T-cell (primary cell): ENCODE measurements at regions not wholly inside any gene's neighbourhood (a gene's known extent, or its start where the extent isn't known, plus 50 kb on each side); places are given as distances from the start of the nearest gene placed in this dataset.

ENCODE experiments used
- ATAC-seq, 4 experiments: fragments of 200-7000 bp in 3 of 4; fragments of 150-1000 bp in 1 of 4; cut with Tn5 transposase; replicated peaks in 1 of 4; 1 replicate in 3 of 4; 2 replicates in 1 of 4; pipeline ENCODE4 v1.10.0; 2021; ENCODE audit warnings: moderate library complexity in 3 of 4, mild to moderate bottlenecking in 2 of 4, moderate number of reproducible peaks in 1 of 4
- CTCF ChIA-PET, 2 donors: fragments of 300-600 bp; sonication (Branson Sonifier 250); formaldehyde crosslinking; loops; one replicate each; lab custom pipeline; 2022; ENCODE audit warnings: antibody characterized with exemption in 2 of 2; lab: Charles Lee
- POLR2A ChIA-PET, 2 donors: fragments of 300-600 bp; sonication (Branson Sonifier 250); formaldehyde crosslinking; loops; one replicate each; lab custom pipeline; 2022; ENCODE audit warnings: antibody characterized with exemption in 2 of 2; lab: Charles Lee
- DNase-seq, 35 experiments: peaks; one replicate each; pipeline versions ENCODE4 v3.0.0 to v3.0.0-alpha.2; 2013 to 2023
- H3K27ac ChIP-seq: one replicate; pipeline ENCODE4 v1.5.1; 2013; ENCODE audit warnings: low read length
- H3K27me3 ChIP-seq, 2 experiments: replicated peaks in 1 of 2; 1 replicate in 1 of 2; 2 replicates in 1 of 2; pipeline versions ENCODE4 v1.6.1 to v1.7.0; 2013; ENCODE audit warnings: low read length in 1 of 2, mixed read lengths in 1 of 2; ENCODE audit not compliant: control insufficient read depth in 2 of 2, insufficient read depth in 2 of 2; ENCODE audit errors: extremely low read depth in 1 of 2
- H3K36me3 ChIP-seq, 2 donors: 1 replicate in 1 of 2; 2 replicates in 1 of 2; pipeline versions ENCODE4 v1.6.1 to v1.7.0; 2013; ENCODE audit warnings: low read length in 1 of 2; ENCODE audit not compliant: control insufficient read depth in 2 of 2, insufficient read depth in 1 of 2; ENCODE audit errors: extremely low read depth in 1 of 2
- H3K4me1 ChIP-seq, 2 experiments: 1 replicate in 1 of 2; 2 replicates in 1 of 2; pipeline versions ENCODE4 v1.6.1 to v1.7.0; 2013; ENCODE audit warnings: low read length in 2 of 2, mixed read lengths in 1 of 2; ENCODE audit not compliant: insufficient read depth in 2 of 2, control insufficient read depth in 1 of 2; ENCODE audit errors: extremely low read depth in 1 of 2
- H3K4me3 ChIP-seq, 2 donors: 1 replicate in 1 of 2; 2 replicates in 1 of 2; pipeline versions ENCODE4 v1.5.1 to v1.7.0; 2013; ENCODE audit warnings: mild to moderate bottlenecking in 2 of 2, low read length in 1 of 2, moderate library complexity in 1 of 2; ENCODE audit not compliant: control insufficient read depth in 1 of 2; ENCODE audit errors: extremely low read depth in 1 of 2
- H3K9me3 ChIP-seq: 2 replicates; pipeline ENCODE4 v1.7.0; 2013
- H3K27ac Mint-ChIP-seq, 2 donors: one replicate each; pipeline ENCODE4 v1.8.0; 2020 to 2021; ENCODE audit warnings: mild to moderate bottlenecking in 2 of 2, mixed read lengths in 2 of 2
- H3K27me3 Mint-ChIP-seq, 2 donors: one replicate each; pipeline ENCODE4 v1.8.0; 2021 to 2022; ENCODE audit warnings: mixed read lengths in 2 of 2
- H3K36me3 Mint-ChIP-seq: one replicate; pipeline ENCODE4 v1.8.0; 2021; ENCODE audit warnings: mixed read lengths
- H3K4me1 Mint-ChIP-seq, 3 donors: one replicate each; pipeline ENCODE4 v1.8.0; 2020 to 2022; ENCODE audit warnings: mixed read lengths in 3 of 3, mild to moderate bottlenecking in 1 of 3
- H3K4me3 Mint-ChIP-seq, 3 donors: one replicate each; pipeline ENCODE4 v1.8.0; 2020 to 2022; ENCODE audit warnings: mild to moderate bottlenecking in 3 of 3, mixed read lengths in 3 of 3, moderate library complexity in 3 of 3
- H3K9me3 Mint-ChIP-seq, 3 donors: one replicate each; pipeline ENCODE4 v1.8.0; 2020 to 2022; ENCODE audit warnings: mixed read lengths in 3 of 3
- WGBS: methylation state at CpG from one replicate; pipeline ENCODE4 v1.1.5; 2013; ENCODE audit warnings: missing lambda C conversion rate; ENCODE audit not compliant: insufficient coverage; 5-methylcytosine and 5-hydroxymethylcytosine counted together

DNA sequence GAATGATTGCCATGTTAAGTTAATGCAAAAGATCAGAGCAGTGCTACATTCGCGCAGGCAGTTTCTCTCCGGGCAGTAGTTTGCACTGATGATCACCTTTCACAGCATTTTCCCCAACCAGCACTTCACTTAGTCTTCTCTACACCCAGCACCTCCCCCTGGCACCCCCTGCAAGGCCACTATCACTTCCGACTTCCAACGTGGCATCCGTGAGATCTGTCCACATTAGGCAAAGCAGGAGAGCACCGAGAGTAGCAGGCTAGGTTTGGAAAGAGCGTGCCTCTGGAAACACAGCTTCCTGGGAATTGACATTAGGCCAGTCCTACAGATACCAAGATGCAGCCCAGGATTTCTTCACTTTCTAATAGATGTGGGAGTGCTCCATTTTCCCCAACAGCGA is 180.2 kb upstream of the CDIN1 start:
- CTCF ChIA-PET: no interaction called here
- Histone ChIP-seq H3K27me3 (no peaks in the 10 kb centered on the region), H3K27ac (no peak overlapping the region), H3K4me3 (no peak overlapping the region), H3K36me3 (no peaks in the 10 kb centered on the region), H3K4me1 (no peaks in the 10 kb centered on the region), H3K9me3 (no peaks in the 10 kb centered on the region)
- H3K4me3 Mint-ChIP-seq: no peak overlapping the region
- DNase-seq (no peak), ATAC-seq (no peak)
- H3K9me3 Mint-ChIP-seq: no peaks in the 10 kb centered on the region
- 97% methylated on average over 6 of the region's 9 CpGs for WGBS
- H3K27me3 Mint-ChIP-seq: peaks cover 3 to 8% of the 10 kb centered on the region in 2 donors
- H3K36me3 Mint-ChIP-seq: no peaks in the 10 kb centered on the region
- H3K4me1 Mint-ChIP-seq: no peaks in the 10 kb centered on the region
- H3K27ac Mint-ChIP-seq: no peak overlapping the region
- POLR2A ChIA-PET: no interaction called here

GRCh38 chr15:36400936-36401585 is 178.4 kb upstream of the CDIN1 start:
- ATAC-seq: no peak
- Mint-ChIP-seq H3K27me3 (peaks cover 3 to 4% of the 10 kb centered on the region in 2 donors), H3K9me3 (no peaks in the 10 kb centered on the region), H3K27ac (no peak overlapping the region), H3K36me3 (no peaks in the 10 kb centered on the region), H3K4me3 (no peak overlapping the region), H3K4me1 (no peaks in the 10 kb centered on the region)
- ChIA-PET POLR2A (no interaction called here), CTCF (no interaction called here)
- Histone ChIP-seq H3K27ac (no peak overlapping the region), H3K4me1 (no peaks in the 10 kb centered on the region), H3K27me3 (no peaks in the 10 kb centered on the region), H3K36me3 (no peaks in the 10 kb centered on the region), H3K9me3 (no peaks in the 10 kb centered on the region), H3K4me3 (no peak overlapping the region)
- no CpG with 5 or more reads among the region's 3 CpGs for WGBS
- DNase-seq: no peak

GRCh38 chr15:36401586-36401966 is 177.8 kb upstream of the CDIN1 start:
- Histone ChIP-seq H3K27ac (no peak overlapping the region), H3K9me3 (no peaks in the 10 kb centered on the region), H3K27me3 (no peaks in the 10 kb centered on the region), H3K36me3 (no peaks in the 10 kb centered on the region), H3K4me1 (no peaks in the 10 kb centered on the region), H3K4me3 (no peak overlapping the region)
- ATAC-seq: no peak
- Mint-ChIP-seq H3K4me3 (no peak overlapping the region), H3K27ac (no peak overlapping the region), H3K9me3 (no peaks in the 10 kb centered on the region), H3K27me3 (peaks cover 3 to 4% of the 10 kb centered on the region in 2 donors), H3K36me3 (no peaks in the 10 kb centered on the region), H3K4me1 (no peaks in the 10 kb centered on the region)
- no peak for DNase-seq
- no CpG with 5 or more reads among the region's 3 CpGs for WGBS
- CTCF ChIA-PET: no interaction called here
- POLR2A ChIA-PET: no interaction called here

DNA sequence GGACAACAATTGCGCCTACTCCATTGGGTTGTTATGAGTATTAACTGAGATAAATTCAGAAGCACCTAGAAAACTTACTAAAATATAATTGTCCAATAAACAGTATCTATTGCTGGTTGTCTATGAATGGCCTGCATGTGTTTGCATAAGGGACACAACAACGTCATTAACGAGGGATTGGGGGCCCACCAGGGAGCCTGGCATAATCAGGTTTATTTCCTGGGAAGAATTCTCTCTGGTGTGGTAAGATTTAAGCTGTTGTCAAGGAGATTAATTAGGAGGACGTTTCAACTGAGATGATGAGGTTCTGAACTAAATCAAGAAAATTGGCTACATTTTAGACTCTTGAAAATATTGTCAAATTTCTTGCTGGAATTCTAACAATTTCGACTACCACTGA is 176.1 kb upstream of the CDIN1 start:
- no peak overlapping the region for H3K27ac ChIP-seq
- H3K36me3 Mint-ChIP-seq: no peaks in the 10 kb centered on the region

GRCh38 chr15:36406366-36406765 is 173.1 kb upstream of the CDIN1 start:
- Histone ChIP-seq H3K4me3 (no peak overlapping the region), H3K9me3 (no peaks in the 10 kb centered on the region), H3K27ac (no peak overlapping the region), H3K4me1 (no peaks in the 10 kb centered on the region), H3K36me3 (no peaks in the 10 kb centered on the region), H3K27me3 (no peaks in the 10 kb centered on the region)
- H3K27me3 Mint-ChIP-seq: peaks cover 3 to 4% of the 10 kb centered on the region in 2 donors
- POLR2A ChIA-PET: no interaction called here
- DNase-seq (no peak), ATAC-seq (no peak)
- H3K4me3 Mint-ChIP-seq: no peak overlapping the region
- peaks cover 0 to 3% (median 0%) of the 10 kb centered on the region in 3 donors for H3K9me3 Mint-ChIP-seq
- WGBS: 40% methylated on average over 1 of the region's 3 CpGs
- H3K36me3 Mint-ChIP-seq: no peaks in the 10 kb centered on the region
- CTCF ChIA-PET: no interaction called here
- no peak overlapping the region for H3K27ac Mint-ChIP-seq
- no peaks in the 10 kb centered on the region for H3K4me1 Mint-ChIP-seq

More for the DNA sequence above, 176.1 kb upstream of the CDIN1 start:
- ChIA-PET CTCF (no interaction called here), POLR2A (no interaction called here)
- H3K9me3 Mint-ChIP-seq: peaks cover 0 to 3% (median 0%) of the 10 kb centered on the region in 3 donors
- WGBS: 69% methylated on average over 2 of the region's 5 CpGs
- Histone ChIP-seq H3K36me3 (no peaks in the 10 kb centered on the region), H3K4me3 (no peak overlapping the region), H3K4me1 (no peaks in the 10 kb centered on the region), H3K9me3 (no peaks in the 10 kb centered on the region), H3K27me3 (no peaks in the 10 kb centered on the region)
- no peaks in the 10 kb centered on the region for H3K4me1 Mint-ChIP-seq
- peaks cover 3 to 4% of the 10 kb centered on the region in 2 donors for H3K27me3 Mint-ChIP-seq
- no peak overlapping the region for H3K27ac Mint-ChIP-seq
- DNase-seq: no peak
- no peak for ATAC-seq
- H3K4me3 Mint-ChIP-seq: no peak overlapping the region

DNA sequence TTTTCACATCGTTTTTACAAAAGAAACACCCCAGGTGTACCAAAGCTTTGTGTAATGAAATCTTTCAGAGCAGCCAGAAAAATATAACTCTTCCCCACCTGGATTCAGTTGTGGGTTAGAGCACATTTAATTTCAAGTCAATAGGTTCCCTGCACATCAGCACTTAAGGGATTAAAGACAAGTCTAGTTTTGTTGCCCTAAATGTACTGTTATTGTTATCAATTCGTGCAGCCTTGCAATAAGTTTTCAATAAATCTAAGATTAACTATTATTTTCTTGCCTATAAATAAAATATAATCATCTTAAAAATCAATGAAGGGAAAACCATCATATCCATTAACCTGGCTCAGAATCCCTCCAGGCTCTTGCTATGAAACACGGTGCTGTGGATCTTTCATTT is 172.5 kb upstream of the CDIN1 start:
- CTCF ChIA-PET: no interaction called here
- H3K4me3 ChIP-seq: no peak overlapping the region
- Mint-ChIP-seq H3K4me1 (no peaks in the 10 kb centered on the region), H3K27ac (no peak overlapping the region), H3K9me3 (peaks cover 0 to 3% (median 0%) of the 10 kb centered on the region in 3 donors), H3K36me3 (no peaks in the 10 kb centered on the region), H3K4me3 (no peak overlapping the region), H3K27me3 (peaks cover 3 to 4% of the 10 kb centered on the region in 2 donors)
- no peak for DNase-seq
- no peak for ATAC-seq
- H3K9me3 ChIP-seq: no peaks in the 10 kb centered on the region
- H3K4me1 ChIP-seq: no peaks in the 10 kb centered on the region
- POLR2A ChIA-PET: no interaction called here
- no peaks in the 10 kb centered on the region for H3K27me3 ChIP-seq
- no peaks in the 10 kb centered on the region for H3K36me3 ChIP-seq
- no CpG with 5 or more reads among the region's 3 CpGs for WGBS
- no peak overlapping the region for H3K27ac ChIP-seq

- Mint-ChIP-seq H3K36me3 (no peaks in the 10 kb centered on the region), H3K9me3 (peaks cover 0 to 3% (median 0%) of the 10 kb centered on the region in 3 donors), H3K4me3 (no peak overlapping the region), H3K27ac (no peak overlapping the region), H3K4me1 (no peaks in the 10 kb centered on the region), H3K27me3 (peaks cover 3 to 4% of the 10 kb centered on the region in 2 donors)
- ATAC-seq (no peak), DNase-seq (no peak)
- Histone ChIP-seq H3K9me3 (no peaks in the 10 kb centered on the region), H3K4me3 (no peak overlapping the region), H3K27me3 (no peaks in the 10 kb centered on the region), H3K27ac (no peak overlapping the region), H3K4me1 (no peaks in the 10 kb centered on the region), H3K36me3 (no peaks in the 10 kb centered on the region)
- ChIA-PET POLR2A (no interaction called here), CTCF (no interaction called here)
- 59% methylated on average over 3 of the region's 4 CpGs for WGBS
Observed at GRCh38 chr15:36407647-36408046, 171.8 kb upstream of the CDIN1 start.
